Left colon (tissue), 2 donors: ENCODE measurements at regions not wholly inside any gene's neighbourhood (a gene's known extent, or its start where the extent isn't known, plus 50 kb on each side); places are given as distances from the start of the nearest gene placed in this dataset.
"Not testable (repeated sequence)": the region's sequence is repeated elsewhere in the genome, so short reads cannot be mapped to it uniquely, and the experiment has no call there.

Experiments used
- ATAC-seq: fragments of 200-7000 bp; cut with Tn5 transposase; one replicate; pipeline ENCODE4 v1.9.1; 2020; ENCODE audit warnings: mild to moderate bottlenecking, moderate library complexity
- DNase-seq, 2 donors: peaks; one replicate each; pipeline ENCODE4 v3.0.0-alpha.2; 2020
- intact Hi-C, 2 donors: fragments of 100-400 bp; cut with DNase I in 1 of 2; cut with micrococcal nuclease in 1 of 2; formaldehyde crosslinking; loops; one replicate each; pipeline versions ENCODE4 v1.11.2 to v1.14.0; 2022; cut with DNase I, micrococcal nuclease
- donor health status: DM: no; HTN: no; CAD: no.
- donor health status: DM: yes; HTN: yes; CAD: no.

- intact Hi-C loops, result no loop called here
- DNase-seq (peak in 1 of 2 donors; percentile 30), ATAC-seq (peak; percentile 69)
Observed at GRCh38 chr1:31509124-31510072, 66.9 kb upstream of the TINAGL1 start.

- intact Hi-C loops, result no loop called here
- DNase-seq (no peak), ATAC-seq (no peak)
Observed at GRCh38 chr1:31510304-31510703, 66.0 kb upstream of the TINAGL1 start.

GRCh38 chr1:31510853-31511789 is 65.2 kb upstream of the TINAGL1 start:
- intact Hi-C loops, result no loop called here
- peak; percentile 40 to 63 for DNase-seq
- ATAC-seq, result peak; percentile 86

GRCh38 chr1:31511848-31512615 is 64.3 kb upstream of the TINAGL1 start:
- DNase-seq (no peak), ATAC-seq (peak; percentile 13)
- intact Hi-C loops, result no loop called here

GRCh38 chr1:31514117-31514516 is 62.2 kb upstream of the TINAGL1 start:
- DNase-seq (no peak), ATAC-seq (no peak)
- intact Hi-C loops, result no loop called here

- DNase-seq (no peak), ATAC-seq (no peak)
- intact Hi-C loops, result no loop called here
Observed at GRCh38 chr1:31515056-31515775, 61.1 kb upstream of the TINAGL1 start.

- intact Hi-C loops, result no loop called here
- ATAC-seq (no peak), DNase-seq (no peak)
Observed at GRCh38 chr1:31515936-31516335, 60.4 kb upstream of the TINAGL1 start.

GRCh38 chr1:31517301-31517700 is 59.0 kb upstream of the TINAGL1 start:
- DNase-seq, result no peak
- ATAC-seq, result no peak
- intact Hi-C loops, result no loop called here

- DNase-seq, intact Hi-C loops, ATAC-seq: not testable (repeated sequence)
Observed at GRCh38 chr1:31517986-31518385, 58.3 kb upstream of the TINAGL1 start.

- no peak for ATAC-seq
- intact Hi-C loops, result no loop called here
- DNase-seq, result no peak
Observed at GRCh38 chr1:31521761-31522555, 54.4 kb upstream of the TINAGL1 start.

GRCh38 chr1:31522556-31522845 is 53.8 kb upstream of the TINAGL1 start:
- no peak for ATAC-seq
- intact Hi-C loops, result no loop called here
- no peak for DNase-seq

GRCh38 chr1:31523012-31523411 is 53.3 kb upstream of the TINAGL1 start:
- ATAC-seq, result peak; percentile 62
- intact Hi-C loops, result no loop called here
- no peak for DNase-seq

- ATAC-seq (peak; percentile 94), DNase-seq (peak in 1 of 2 donors; percentile 70)
- intact Hi-C loops, result no loop called here
Observed at GRCh38 chr1:31523769-31524168, 52.5 kb upstream of the TINAGL1 start.

GRCh38 chr1:31524186-31524901 is 52.0 kb upstream of the TINAGL1 start:
- intact Hi-C loops, result no loop called here
- ATAC-seq, result no peak
- DNase-seq, result no peak
